GM18517 (cell line): ENCODE measurements at regions not wholly inside any gene's neighbourhood (a gene's known extent, or its start where the extent isn't known, plus 50 kb on each side); places are given as distances from the start of the nearest gene placed in this dataset.
"Not testable (repeated sequence)": the region's sequence is repeated elsewhere in the genome, so short reads cannot be mapped to it uniquely, and the experiment has no call there.

Experiments
- ATAC-seq: cut with Tn5 transposase; IDR thresholded peaks from one replicate; pipeline ENCODE4 v1.9.1; 2021; ENCODE audit warnings: mild to moderate bottlenecking, moderate library complexity; ENCODE audit not compliant: unreplicated experiment

DNA sequence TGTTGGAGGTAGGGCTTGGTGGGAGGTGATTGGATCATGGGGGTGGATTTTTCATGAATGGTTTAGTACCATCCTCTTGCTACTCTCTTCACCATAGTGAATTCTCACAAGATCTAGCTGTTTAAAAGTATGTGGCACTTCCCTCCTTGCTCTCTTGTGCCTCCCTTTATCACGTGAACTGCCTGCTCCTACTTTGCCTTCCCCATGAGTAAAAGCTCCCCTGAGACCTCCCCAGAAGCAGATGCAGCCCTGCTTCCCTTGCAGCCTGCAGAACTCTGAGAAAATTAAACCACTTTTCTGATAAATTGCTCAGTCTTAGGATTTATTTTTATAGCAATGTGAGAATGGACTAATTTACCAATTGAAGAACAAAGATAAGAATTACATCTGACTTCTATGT lies 223.1 kb downstream of the RNF144A start:
- no peak for ATAC-seq

GRCh38 chr2:7145707-7146106 lies 228.5 kb downstream of the RNF144A start:
- no peak for ATAC-seq

DNA sequence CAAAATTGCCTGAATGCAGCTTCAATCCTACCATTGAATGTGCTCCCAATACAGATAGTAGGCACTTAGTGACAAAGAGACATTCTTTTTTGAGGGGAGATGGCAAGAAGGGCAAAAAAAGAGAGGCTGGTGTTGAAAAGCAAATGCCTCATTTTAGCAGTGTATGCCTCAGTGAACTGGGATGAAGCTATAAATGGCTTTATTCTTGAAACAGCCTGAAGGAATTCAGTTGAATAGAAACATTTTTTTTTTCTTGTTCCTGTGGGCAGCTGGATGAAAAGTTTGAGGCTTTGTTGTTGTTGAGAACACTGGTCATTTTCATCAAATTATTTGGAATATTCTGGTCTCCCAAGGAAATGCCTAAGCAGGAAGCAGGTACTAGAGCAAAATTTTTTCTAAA lies 228.9 kb downstream of the RNF144A start:
- no peak for ATAC-seq

- no peak for ATAC-seq
Observed at GRCh38 chr2:7154656-7155055, 237.4 kb downstream of the RNF144A start.

DNA sequence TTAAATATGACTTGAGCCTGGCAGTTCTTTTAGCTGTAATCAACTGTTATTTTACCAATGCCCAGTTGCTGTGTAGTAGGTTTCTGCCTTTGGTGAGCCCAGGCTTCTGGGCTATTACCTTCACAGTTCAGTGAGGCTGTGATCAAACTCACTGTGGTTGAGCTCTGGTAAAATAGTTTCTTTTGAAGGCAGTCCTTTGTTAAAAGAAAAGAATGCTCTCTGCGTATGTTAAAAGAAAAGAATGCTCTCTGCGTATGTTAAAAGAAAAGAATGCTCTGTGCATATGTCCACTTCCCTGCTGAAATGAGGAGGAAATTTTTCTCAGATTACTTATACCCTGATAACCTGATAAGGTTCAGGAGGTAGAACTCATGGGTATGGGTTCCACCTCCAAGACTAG lies 244.3 kb downstream of the RNF144A start:
- no peak for ATAC-seq

DNA sequence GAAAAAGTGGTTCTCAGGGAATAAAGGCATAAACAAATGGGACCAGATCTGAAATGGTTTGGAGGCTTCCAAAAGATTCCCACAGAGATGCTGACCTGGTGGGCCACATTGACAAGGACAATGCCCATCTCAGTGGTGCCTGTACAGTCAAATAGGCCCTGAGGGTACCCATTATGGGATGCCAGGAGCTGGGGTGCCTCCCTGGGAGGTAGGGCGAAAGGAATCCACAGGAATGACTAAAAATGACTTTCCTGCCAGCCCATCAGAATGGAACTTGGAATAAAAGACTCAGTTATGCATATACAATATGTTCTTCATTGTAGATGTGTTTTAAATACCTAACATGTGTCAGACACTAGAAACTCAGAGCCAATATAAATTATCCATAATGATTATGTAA lies 248.5 kb downstream of the RNF144A start:
- no peak for ATAC-seq

DNA sequence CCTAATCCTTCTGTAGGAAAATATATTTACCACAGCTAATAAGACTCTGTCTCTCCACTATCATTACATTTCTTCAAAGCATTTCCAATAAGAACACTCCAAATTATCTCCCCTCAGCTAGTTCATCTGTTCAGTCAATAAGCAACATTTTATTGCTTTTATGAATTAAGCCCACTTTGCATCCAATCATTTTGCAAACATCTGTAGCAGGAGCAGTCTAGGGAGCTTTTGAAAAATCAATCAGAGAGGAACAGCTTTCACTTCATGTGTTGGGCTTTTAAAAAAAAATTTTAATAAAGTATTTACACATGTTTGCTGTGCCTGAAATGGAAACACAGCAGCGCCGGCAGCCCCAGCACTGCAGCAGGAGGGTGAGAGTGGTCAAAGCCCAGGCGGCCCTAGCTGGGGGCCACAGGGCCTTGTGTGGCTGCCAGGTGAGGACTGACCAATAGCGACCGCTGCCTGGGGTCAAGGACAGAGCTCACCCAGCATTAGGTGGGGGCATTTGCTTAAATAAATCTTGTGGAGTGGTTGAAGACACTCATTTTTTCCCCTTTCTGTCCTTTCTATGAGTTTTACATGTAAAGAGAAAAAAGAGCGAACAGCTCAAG lies 250.7 kb downstream of the RNF144A start:
- ATAC-seq = no peak

- no peak for ATAC-seq
Observed at GRCh38 chr2:7169593-7169992, 252.4 kb downstream of the RNF144A start.

DNA sequence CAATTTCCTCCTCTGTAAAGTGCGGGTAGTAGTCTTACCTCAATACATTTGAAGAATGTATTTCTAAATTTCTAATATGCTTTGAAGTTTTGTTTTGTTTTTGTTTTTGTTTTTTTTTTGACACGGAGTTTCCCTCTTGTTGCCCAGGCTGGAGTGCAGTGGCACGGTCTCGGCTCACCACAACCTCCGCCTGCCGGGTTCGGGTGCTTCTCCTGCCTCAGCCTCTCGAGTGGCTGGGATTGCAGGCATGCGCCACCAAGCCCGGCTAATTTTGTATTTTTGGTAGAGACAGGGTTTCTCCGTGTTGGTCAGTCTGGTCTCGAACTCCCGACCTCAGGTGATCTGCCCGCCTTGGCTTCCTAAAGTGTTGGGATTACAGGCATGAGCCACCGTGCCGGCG lies 261.8 kb downstream of the RNF144A start:
- not testable (repeated sequence) for ATAC-seq

DNA sequence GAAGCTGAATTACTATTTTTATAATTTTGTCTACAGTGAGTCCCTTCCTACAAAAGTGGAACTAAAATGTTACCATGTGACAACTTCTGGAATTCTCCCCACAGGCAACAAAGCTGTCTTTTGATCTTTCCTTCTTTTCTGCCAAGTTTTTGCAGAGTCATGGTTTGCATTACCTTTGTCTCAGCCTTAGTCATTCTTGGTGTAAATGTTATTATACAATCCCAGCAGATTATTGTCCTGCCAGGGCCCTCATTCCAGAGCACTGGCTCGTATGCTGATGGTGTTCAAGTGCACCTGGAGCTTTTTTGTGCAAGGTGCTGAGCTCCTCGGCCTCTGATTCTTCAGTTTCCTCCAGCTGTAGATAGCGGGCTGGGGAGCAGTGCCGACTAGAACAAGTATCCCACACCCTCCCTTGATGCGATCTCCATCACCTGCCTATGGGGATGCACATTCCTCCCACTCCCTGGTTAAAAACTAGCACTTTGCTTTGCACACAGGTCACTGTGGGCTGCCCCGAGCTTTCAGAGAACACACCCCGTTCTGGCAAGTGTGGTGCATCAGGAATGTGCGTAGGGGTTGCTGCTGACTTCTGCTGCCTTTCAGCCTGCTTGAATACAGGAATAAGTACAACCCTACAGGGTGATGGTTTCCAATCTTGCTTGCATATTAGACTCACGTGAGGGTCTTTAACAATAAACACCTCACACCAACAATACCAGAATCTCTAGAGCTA lies 263.6 kb downstream of the RNF144A start:
- no peak for ATAC-seq

GRCh38 chr2:7182525-7182924 lies 265.3 kb downstream of the RNF144A start:
- no peak for ATAC-seq

DNA sequence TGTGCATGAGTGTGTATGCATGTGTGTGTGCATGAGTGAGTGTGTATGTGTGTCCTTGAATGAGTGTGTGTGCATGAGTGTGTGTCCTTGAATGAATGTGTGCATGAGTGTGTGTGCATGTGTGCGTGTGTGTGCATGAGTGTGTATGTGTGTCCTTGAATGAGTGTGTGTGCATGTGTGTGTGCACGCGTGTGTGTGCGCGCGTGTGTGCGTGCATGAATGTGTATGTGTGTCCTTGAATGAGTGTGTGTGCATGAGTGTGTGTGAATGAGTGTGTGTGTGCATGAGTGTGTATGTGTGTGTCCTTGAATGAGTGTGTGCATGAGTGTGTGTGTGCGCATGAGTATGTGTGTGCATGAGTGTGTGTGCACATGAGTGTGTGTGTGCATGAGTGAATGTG lies 271.9 kb downstream of the RNF144A start:
- ATAC-seq = no peak

DNA sequence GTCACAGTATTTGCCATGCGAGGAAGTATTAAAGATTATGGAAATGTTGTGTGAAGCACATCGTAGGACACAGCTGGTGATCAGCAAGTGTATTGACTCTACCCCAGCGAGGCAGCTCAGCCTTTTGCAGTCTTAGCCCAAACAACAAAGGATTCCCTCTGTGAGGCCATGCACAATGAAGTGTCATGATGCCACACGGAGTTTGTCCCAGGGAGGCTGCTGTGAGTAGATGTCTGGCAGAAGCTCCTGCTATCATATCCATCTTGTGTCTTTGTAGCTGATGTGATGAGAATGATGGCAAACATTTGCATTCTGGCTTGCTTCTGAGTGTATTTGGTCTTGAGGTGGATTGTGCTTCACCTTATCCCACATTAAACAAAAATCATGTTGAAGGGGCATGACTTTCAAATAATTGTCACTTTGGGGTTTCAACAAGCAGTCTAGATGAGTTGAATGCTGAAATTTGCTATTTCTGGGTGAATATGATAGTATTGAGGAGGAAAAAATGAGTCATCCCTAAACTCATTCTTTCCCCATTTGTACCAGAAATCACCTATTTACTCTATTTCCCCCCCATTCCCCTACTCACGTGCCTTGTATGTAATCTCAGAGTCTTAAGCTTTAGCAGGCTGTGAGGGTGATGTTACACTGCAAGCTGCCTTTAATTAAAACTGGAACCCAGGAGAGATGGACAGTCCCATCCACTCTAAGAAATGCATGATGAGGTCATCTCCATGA lies 273.5 kb downstream of the RNF144A start:
- no peak for ATAC-seq

DNA sequence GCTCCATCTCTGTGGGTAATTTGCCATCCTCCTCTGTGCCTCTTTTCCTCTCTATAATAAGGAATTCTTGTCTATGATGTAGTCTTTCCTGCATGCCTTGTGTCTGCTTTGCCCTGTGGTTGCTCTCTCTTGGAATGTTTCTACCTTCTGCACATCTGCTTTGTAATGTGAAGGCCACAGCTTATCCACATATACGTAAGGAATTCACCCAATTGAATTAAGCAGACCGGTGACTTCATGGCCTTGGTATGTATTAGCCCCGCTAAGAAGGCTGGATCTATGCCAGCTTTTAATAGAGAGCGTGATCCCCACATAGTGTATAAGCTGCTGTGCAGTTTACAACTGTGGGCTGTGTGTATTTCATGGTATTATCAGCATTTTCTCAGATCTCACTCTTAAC lies 274.7 kb downstream of the RNF144A start:
- ATAC-seq = no peak

GRCh38 chr2:7193457-7193856 lies 276.2 kb downstream of the RNF144A start:
- ATAC-seq = no peak

DNA sequence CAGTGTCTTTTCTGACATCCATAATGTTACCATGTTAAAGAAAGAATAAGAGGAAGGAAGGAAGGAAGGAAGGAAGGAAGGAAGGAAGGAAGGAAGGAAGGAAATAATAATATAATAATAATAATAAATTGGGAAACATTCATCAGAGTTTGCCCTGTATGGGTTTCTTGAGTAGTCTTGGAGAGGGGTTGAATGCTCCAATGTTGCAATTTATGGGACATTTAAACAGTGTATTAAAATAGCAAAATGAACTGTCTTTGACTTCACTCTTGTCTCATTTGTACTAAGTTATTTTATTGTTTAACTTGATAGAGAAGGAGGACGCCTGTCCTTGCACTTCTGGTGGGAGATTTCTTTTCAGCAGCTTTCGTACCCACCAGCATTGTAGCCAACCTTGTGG lies 277.7 kb downstream of the RNF144A start:
- ATAC-seq = no peak

GRCh38 chr2:7196883-7197282 lies 279.7 kb downstream of the RNF144A start:
- no peak for ATAC-seq

DNA sequence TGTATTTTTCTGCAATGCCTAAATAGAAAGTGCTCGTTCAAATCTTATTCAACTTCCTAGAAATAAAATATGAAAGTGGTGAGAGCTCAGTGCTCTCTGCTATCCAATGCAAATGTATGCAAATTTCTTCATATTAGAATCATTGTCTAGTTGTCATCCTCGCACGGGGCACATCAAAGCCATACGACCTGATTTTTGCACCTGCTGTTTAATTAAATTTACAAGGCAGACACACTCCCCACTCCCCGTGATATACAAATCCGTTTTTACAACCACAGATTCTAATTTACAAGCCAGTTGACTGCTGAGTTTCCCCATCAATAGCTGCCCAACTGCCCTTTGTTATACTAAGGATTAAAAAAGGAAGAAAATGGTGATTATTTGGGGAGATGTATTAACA lies 284.6 kb downstream of the RNF144A start:
- no peak for ATAC-seq

DNA sequence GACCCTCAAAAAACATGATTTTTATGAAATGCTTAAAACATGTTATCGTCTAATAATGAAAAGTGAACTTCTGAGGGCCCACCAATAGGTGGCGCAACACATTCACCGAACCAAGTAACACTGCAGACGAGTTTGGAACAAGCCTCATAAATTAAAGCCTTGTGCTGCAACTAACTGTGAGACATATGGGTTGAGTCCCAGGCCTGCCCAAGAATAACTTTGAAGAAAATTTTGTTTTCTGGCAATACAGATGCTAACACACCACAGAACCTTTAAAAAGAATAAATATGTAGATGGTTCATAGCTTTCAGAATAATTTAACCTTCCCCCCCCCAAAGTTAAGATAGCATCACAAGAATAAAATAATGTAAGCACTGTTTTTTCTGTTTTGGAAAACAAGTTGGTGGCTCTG lies 285.9 kb downstream of the RNF144A start:
- peak; percentile 57 for ATAC-seq

DNA sequence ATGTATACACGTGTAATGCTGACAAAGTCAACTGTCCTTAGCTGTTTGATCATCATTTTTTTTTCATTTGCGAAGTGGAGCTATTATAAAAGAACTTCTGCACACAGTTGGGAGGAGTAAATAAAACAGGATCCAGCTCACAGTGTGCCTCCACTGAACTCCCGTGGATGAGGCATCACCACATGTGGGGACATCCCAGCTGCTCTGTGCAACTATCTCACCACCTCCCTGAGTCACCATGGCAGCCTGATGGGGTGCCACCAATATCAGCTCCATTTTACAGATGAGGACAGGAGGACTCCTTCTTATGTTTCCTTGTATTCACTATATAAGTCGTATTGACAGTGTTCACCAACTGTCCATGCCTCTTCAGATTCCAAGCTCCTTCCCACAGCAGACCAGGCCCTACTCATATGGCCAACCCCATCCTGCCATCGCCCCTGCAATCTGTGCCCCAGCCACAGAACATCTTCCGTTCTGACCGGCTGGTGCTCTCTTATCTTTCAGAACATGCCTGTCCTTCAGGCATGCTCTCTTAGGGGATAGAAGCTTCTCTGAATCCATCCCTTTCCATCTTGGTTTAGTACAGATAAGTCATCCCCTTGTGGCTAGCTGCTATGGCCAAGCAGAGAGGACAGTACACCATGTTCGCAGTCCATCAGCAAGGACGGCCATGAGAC lies 288.1 kb downstream of the RNF144A start:
- no peak for ATAC-seq

DNA sequence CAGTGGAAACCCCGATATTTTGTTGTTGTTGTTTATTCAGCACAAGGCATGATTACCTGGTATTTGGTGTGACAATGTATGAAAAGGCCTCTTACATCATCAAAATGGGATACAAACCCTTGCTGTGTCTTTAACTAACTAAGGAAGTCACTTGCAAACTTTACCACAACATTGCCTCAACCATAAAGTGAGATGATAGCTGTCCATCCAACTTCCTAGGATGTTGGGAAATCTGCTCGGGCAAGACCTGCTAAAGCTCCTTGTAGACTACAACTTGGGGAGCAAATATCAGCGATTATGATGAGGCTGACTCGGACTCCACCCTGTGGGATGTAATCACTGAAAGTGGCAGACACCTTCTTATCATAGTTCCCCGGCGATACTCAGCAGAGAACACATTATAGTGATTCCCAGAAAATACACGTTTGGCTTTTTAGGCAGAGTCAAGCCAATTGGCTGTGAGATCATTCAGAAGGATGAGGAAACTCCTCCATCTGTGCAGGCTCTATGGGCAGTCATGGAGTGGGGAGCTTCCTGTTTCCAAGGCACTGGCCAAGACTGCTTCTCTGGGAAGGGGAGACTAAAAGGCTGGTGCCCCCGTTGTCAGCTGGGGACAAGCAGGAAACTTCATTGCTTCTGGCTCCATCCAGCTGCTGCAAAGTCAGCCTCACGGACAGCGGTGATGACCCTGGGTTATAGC lies 289.0 kb downstream of the RNF144A start:
- no peak for ATAC-seq
